HG02885 (cell line): ENCODE measurements at regions not wholly inside any gene's neighbourhood (a gene's known extent, or its start where the extent isn't known, plus 50 kb on each side); places are given as distances from the start of the nearest gene placed in this dataset.
"Not testable (repeated sequence)": the region's sequence is repeated elsewhere in the genome, so short reads cannot be mapped to it uniquely, and the experiment has no call there.

Experiments used
- ATAC-seq: cut with Tn5 transposase; IDR thresholded peaks from one replicate; pipeline ENCODE4 v1.9.1; 2021; ENCODE audit warnings: mild to moderate bottlenecking; ENCODE audit not compliant: unreplicated experiment, poor library complexity

- no peak for ATAC-seq
Observed at GRCh38 chr12:80045594-80045993, 53.7 kb upstream of the OTOGL start.

GRCh38 chr12:80044694-80045046, 54.7 kb upstream of the OTOGL start:
- no peak for ATAC-seq

GRCh38 chr12:80041692-80042091, 57.6 kb upstream of the OTOGL start:
- no peak for ATAC-seq

- no peak for ATAC-seq
Observed at GRCh38 chr12:80041071-80041470, 58.3 kb upstream of the OTOGL start.

- ATAC-seq: no peak
Observed at GRCh38 chr12:80040075-80040738, 59.1 kb upstream of the OTOGL start.

GRCh38 chr12:80038062-80038560, 61.2 kb upstream of the OTOGL start:
- no peak for ATAC-seq

GRCh38 chr12:80033448-80033847, 65.9 kb upstream of the OTOGL start:
- ATAC-seq: no peak

- ATAC-seq: no peak
Observed at GRCh38 chr12:80032946-80033345, 66.4 kb upstream of the OTOGL start.

GRCh38 chr12:80031229-80031628, 68.1 kb upstream of the OTOGL start:
- no peak for ATAC-seq

- ATAC-seq: no peak
Observed at GRCh38 chr12:80025638-80026037, 73.7 kb upstream of the OTOGL start.

- no peak for ATAC-seq
Observed at GRCh38 chr12:80019691-80020090, 79.6 kb upstream of the OTOGL start.

GRCh38 chr12:80018119-80018518, 81.2 kb upstream of the OTOGL start:
- ATAC-seq: no peak

GRCh38 chr12:80017261-80017870, 82.0 kb upstream of the OTOGL start:
- ATAC-seq: no peak

GRCh38 chr12:80016684-80017083, 81.8 kb upstream of the PPP1R12A start:
- no peak for ATAC-seq

GRCh38 chr12:80015660-80016059, 80.8 kb upstream of the PPP1R12A start:
- ATAC-seq: no peak

GRCh38 chr12:80003744-80004143, 68.8 kb upstream of the PPP1R12A start:
- ATAC-seq: not testable (repeated sequence)

- no peak for ATAC-seq
Observed at GRCh38 chr12:80001562-80001961, 66.7 kb upstream of the PPP1R12A start.

- ATAC-seq: no peak
Observed at GRCh38 chr12:80000831-80001230, 65.9 kb upstream of the PPP1R12A start.

GRCh38 chr12:79998554-79998953, 63.7 kb upstream of the PPP1R12A start:
- no peak for ATAC-seq

GRCh38 chr12:79997096-79997791, 62.3 kb upstream of the PPP1R12A start:
- ATAC-seq: peak; percentile 100

- ATAC-seq: not testable (repeated sequence)
Observed at GRCh38 chr12:79995385-79996084, 60.6 kb upstream of the PPP1R12A start.
